Progenitor cell of endocrine pancreas (in vitro differentiated cells): ENCODE measurements at regions not wholly inside any gene's neighbourhood (a gene's known extent, or its start where the extent isn't known, plus 50 kb on each side); places are given as distances from the start of the nearest gene placed in this dataset.

ENCODE experiments used
- DNase-seq: peaks from one replicate; pipeline ENCODE4 v3.0.0; 2021; ENCODE audit warnings: low spot score; ENCODE audit not compliant: unreplicated experiment
- H3K27ac Mint-ChIP-seq: 2 replicates; pipeline ENCODE4 v1.8.0; 2021; ENCODE audit warnings: mild to moderate bottlenecking, moderate library complexity, mixed read lengths
- H3K27me3 Mint-ChIP-seq: 2 replicates; pipeline ENCODE4 v1.8.0; 2021; ENCODE audit warnings: mixed read lengths
- H3K36me3 Mint-ChIP-seq: 2 replicates; pipeline ENCODE4 v1.8.0; 2022; ENCODE audit warnings: mixed read lengths; ENCODE audit not compliant: insufficient read depth
- H3K4me1 Mint-ChIP-seq: 2 replicates; pipeline ENCODE4 v1.8.0; 2021; ENCODE audit warnings: low read depth, mixed read lengths
- H3K4me3 Mint-ChIP-seq: 2 replicates; pipeline ENCODE4 v1.8.0; 2021; ENCODE audit warnings: low read depth, mild to moderate bottlenecking, moderate library complexity, mixed read lengths
- H3K9me3 Mint-ChIP-seq: 2 replicates; pipeline ENCODE4 v1.8.0; 2021; ENCODE audit warnings: low read depth, mixed read lengths
- CTCF ChIP-seq: fragments of 200-600 bp; sonication (generic); IDR thresholded peaks from one replicate; pipeline ENCODE4 v1.5.0; 2021; ENCODE audit warnings: antibody characterized with exemption, mild to moderate bottlenecking; ENCODE audit not compliant: unreplicated experiment

- Mint-ChIP-seq H3K9me3 (no peaks in the 10 kb centered on the region), H3K27ac (no peak overlapping the region), H3K27me3 (no peaks in the 10 kb centered on the region), H3K4me3 (no peak overlapping the region), H3K36me3 (no peaks in the 10 kb centered on the region), H3K4me1 (peaks cover 24% of the 10 kb centered on the region)
- DNase-seq, result no peak
- TF ChIP-seq CTCF, result no peak
Observed at GRCh38 chr13:24080134-24080533, 80.4 kb upstream of the SPATA13 start.

- Mint-ChIP-seq H3K4me1 (peaks cover 23% of the 10 kb centered on the region), H3K9me3 (no peaks in the 10 kb centered on the region), H3K27ac (no peak overlapping the region), H3K4me3 (no peak overlapping the region), H3K27me3 (peaks cover 8% of the 10 kb centered on the region), H3K36me3 (no peaks in the 10 kb centered on the region)
- no peak for TF ChIP-seq CTCF
- DNase-seq, result no peak
Observed at GRCh38 chr13:24081387-24081786, 79.1 kb upstream of the SPATA13 start.

GRCh38 chr13:24083141-24083540 lies 77.4 kb upstream of the SPATA13 start:
- Mint-ChIP-seq H3K4me3 (no peak overlapping the region), H3K4me1 (peaks cover 25% of the 10 kb centered on the region), H3K36me3 (no peaks in the 10 kb centered on the region), H3K27ac (peak overlapping the region; percentile 23), H3K9me3 (no peaks in the 10 kb centered on the region), H3K27me3 (peaks cover 10% of the 10 kb centered on the region)
- TF ChIP-seq CTCF, result no peak
- no peak for DNase-seq

GRCh38 chr13:24083722-24084421 lies 76.6 kb upstream of the SPATA13 start:
- no peak for TF ChIP-seq CTCF
- Mint-ChIP-seq H3K27ac (no peak overlapping the region), H3K9me3 (no peaks in the 10 kb centered on the region), H3K36me3 (no peaks in the 10 kb centered on the region), H3K4me3 (no peak overlapping the region), H3K4me1 (peaks cover 25% of the 10 kb centered on the region), H3K27me3 (peaks cover 10% of the 10 kb centered on the region)
- no peak for DNase-seq

GRCh38 chr13:24085662-24086061 lies 74.9 kb upstream of the SPATA13 start:
- Mint-ChIP-seq H3K27ac (no peak overlapping the region), H3K4me1 (peaks cover 25% of the 10 kb centered on the region), H3K27me3 (peaks cover 10% of the 10 kb centered on the region), H3K36me3 (no peaks in the 10 kb centered on the region), H3K4me3 (no peak overlapping the region), H3K9me3 (no peaks in the 10 kb centered on the region)
- TF ChIP-seq CTCF, result no peak
- DNase-seq, result no peak
